HG03060 (cell line): ENCODE measurements at regions not wholly inside any gene's neighbourhood (a gene's known extent, or its start where the extent isn't known, plus 50 kb on each side); places are given as distances from the start of the nearest gene placed in this dataset.

Experiments used
- ATAC-seq: cut with Tn5 transposase; IDR thresholded peaks from one replicate; pipeline ENCODE4 v1.9.1; 2021; ENCODE audit warnings: low read depth, moderate number of reproducible peaks; ENCODE audit not compliant: unreplicated experiment

GRCh38 chr2:145875016-145875415 is 1355.1 kb upstream of the ZEB2 start:
- no peak for ATAC-seq

DNA sequence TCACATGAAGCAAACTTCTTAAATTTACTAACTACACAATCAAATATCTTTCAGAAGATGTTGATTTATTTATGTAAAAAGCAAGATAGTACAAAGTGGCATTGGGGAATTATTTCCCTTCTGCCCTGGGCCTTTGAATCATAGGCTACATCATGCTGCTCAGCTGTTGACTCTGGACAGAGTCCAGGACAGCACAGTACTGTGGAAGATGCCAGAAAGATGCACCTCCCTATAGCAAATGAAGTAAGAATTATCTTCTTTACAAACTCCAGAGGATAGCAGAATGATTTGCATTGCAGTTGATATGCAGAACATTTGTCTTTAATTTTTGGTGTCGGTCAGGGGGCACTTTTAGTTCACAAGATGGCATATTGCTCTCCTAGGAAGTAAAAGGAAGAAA is 1354.5 kb upstream of the ZEB2 start:
- no peak for ATAC-seq

DNA sequence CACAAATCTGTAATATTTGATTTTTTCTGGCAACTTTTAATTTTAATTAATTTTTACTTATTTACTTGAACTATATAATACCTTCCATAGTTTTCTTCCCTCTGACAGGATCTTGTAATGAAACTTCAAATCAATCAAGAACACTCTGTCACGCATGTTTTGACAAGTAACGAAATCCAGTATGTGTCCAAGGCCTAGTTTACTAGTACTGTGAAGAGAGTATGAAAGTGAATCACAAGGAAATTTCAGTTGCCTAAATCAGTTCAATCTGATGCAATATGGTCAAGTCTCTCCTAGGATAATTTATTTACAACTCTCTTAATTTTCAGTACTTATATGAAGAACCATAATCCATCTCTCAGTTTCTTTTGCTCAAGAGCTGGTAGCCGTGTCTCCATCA is 1344.6 kb upstream of the ZEB2 start:
- ATAC-seq = no peak

DNA sequence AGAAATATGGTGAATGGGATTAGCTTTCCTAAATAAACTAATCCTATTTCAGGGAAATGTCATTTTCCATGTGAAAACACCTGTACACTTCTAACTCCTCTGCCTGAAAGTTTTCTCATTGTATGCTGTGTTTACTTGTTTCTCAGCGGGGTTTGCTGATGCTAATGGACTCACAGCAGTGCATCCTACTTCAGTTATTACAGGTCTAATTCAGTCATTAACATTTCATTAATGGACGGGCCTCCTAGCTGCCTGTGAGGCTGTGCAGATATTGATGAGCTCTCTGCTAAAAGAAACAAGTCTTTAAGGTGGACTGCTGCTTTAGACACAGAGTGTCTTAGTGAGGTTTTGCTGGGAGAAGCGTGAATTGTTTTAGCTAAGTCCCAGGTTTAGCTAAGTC is 1342.0 kb upstream of the ZEB2 start:
- ATAC-seq = no peak

GRCh38 chr2:145860083-145860482 is 1340.2 kb upstream of the ZEB2 start:
- ATAC-seq = no peak

DNA sequence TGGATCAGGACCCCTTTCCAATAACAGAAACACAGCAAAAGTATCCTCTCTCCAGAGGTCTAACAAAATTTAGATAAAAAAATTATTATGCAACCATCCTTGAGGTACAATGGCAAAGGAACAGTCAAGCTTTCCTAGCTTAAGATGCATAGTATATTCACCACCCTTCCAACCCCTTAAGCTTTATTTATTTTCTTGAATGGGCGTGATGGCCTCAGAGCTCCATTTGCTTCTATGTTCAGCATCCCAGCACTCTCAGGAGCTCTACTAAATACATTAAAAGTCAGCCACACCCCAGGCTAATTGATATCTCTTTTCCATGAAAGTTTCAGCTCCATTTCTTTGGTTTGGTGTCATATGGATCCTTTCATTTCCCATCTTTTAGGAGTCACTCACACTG is 1335.2 kb upstream of the ZEB2 start:
- ATAC-seq = no peak

- no peak for ATAC-seq
These were observed 1334.3 kb upstream of the ZEB2 start for GRCh38 chr2:145854039-145854755.

GRCh38 chr2:145851730-145852129 is 1331.8 kb upstream of the ZEB2 start:
- no peak for ATAC-seq

DNA sequence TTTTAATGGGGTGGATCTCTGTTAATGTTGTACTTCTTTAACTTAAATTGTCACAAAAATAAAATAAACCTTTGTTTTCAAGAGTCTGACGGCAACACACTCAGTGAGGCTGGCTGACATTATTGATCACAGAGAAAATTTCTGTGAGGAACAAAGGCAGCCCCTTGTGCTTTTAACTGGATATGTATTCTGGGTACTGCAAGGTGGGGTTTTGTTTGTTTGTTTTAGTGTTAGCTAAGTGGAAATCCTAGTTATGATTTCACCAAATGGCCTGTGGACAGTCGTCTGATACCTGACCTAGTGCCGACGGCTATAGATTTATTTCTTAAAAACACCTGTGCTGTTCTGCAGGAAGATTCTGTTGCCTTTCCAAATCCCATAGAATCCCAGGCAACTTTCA is 1329.5 kb upstream of the ZEB2 start:
- no peak for ATAC-seq

DNA sequence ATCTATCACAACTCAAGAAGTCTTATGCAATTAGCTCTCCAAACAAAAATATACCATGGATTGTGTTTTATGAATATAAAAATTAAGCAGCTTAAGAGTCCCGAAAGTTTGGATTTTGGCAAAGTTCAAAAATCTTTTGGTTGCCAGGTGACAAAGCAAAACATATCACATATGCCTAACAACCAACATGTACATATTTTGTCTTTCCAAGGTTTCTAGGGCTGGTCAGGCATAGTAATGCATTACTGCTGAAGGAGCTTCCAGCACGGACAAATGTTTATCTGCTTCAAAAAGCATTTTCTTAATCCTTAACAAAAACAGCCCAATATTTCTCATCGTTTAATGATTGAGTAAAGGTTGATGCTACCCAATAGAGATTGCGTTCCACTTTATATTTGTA is 1327.1 kb upstream of the ZEB2 start:
- no peak for ATAC-seq

GRCh38 chr2:145845923-145846322 is 1326.0 kb upstream of the ZEB2 start:
- ATAC-seq = no peak

- ATAC-seq = no peak
These were observed 1325.4 kb upstream of the ZEB2 start for GRCh38 chr2:145845207-145845894.

DNA sequence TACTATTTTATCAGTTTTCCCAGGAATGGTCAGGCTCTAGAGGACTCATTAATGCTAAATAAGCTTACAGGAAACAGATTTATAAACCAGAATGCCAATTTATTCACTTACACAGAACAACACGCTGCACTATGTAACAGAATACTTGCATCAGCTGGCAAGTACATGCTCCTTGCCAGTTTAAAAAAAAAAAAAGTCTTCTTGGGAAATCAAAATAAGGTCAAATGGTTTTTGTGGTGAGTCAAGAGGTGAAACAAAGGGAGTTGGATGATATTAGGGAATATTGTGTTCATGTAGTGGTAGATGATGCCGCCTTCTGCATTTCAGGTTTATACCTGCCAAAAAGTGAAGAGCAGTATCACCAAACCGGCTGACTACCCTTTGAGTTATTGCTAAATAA is 1322.1 kb upstream of the ZEB2 start:
- ATAC-seq = no peak

DNA sequence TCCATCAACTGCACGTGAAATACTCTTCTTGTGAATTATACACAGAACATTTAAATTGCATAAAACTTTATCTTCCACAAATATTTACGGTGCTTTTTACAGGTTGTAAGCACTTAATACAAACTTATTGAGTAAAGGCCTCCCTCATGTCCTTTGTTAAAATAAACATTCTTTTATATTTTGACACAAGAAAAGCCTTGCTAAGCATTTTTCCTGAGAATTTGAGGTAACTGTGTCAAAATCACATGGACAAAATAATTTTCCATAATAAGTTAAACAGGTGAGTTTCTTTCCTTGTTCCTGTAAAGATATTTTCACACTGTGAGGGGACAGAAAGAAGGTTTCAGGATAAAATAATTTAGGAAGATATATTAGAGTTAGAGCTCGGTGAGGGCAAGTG is 1317.1 kb upstream of the ZEB2 start:
- ATAC-seq = no peak

DNA sequence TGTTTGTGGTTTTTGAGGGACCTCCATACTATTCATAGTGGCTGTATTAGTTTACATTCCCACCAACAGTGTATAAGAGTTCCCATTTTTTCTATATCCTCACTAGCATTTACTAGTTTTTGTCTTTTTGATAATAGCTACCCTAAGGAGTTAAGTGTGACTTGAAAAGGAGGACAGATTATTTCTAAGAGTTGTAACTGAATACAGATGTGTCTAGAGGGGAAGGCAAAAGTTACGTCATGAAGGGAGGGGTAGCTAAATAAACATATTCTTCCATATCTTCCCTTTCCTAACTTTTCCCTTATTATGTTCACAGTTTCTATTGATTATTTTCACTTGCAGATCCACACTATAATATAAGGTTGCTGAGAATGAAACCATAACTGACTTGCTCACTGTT is 1315.7 kb upstream of the ZEB2 start:
- ATAC-seq = no peak

- ATAC-seq = no peak
These were observed 1312.8 kb upstream of the ZEB2 start for GRCh38 chr2:145832681-145833080.

DNA sequence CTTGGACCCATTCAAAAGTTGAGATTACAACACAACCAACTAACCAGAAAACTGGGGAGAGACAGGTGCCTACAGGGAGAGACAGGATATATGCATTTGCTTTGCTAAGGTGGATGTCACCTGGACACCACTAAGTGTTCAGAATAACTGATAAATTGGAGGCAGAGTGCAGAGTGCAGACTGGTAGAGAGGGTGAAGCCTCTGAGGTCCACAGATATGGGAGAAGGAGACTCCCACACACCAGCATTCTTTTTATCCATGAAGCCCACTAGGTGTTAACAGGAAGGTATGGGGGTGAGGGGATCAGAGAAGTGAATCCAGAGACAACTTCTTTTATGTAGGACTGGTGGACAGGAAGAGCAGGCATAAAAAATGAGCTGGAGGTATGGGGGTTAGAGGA is 1310.0 kb upstream of the ZEB2 start:
- ATAC-seq = no peak

GRCh38 chr2:145827235-145827634 is 1307.3 kb upstream of the ZEB2 start:
- no peak for ATAC-seq

- ATAC-seq = no peak
These were observed 1304.5 kb upstream of the ZEB2 start for GRCh38 chr2:145824384-145824783.

DNA sequence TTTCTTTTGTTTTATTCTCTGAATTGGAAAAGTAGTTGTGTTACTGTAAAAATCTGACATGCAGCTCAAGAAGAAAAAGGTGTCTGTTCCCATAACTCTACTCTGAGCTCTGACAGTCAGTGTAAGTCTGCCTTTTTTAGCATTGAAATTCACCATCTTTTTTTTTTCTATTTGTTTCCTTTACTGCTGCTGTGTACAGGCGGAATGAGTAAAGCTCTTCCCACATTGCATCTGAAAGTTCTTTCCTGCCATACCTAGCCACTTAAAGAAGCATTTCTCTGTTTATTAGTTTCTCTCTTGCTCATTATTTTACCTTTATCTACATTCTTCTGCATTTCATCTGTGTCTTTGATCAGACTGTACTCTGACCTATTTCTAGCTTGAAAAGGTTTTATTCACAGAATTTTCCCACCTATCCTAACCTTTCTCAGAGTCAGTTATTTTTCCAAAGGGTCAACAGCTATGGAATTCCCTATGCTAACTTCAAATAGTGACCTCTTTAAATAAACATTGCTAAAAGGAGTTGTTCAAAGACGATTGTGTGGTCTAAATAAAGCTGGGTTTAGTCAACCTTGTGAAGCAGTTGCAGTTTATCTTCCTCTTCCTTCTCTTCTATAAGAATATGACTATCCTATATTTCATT is 1303.1 kb upstream of the ZEB2 start:
- ATAC-seq = no peak

DNA sequence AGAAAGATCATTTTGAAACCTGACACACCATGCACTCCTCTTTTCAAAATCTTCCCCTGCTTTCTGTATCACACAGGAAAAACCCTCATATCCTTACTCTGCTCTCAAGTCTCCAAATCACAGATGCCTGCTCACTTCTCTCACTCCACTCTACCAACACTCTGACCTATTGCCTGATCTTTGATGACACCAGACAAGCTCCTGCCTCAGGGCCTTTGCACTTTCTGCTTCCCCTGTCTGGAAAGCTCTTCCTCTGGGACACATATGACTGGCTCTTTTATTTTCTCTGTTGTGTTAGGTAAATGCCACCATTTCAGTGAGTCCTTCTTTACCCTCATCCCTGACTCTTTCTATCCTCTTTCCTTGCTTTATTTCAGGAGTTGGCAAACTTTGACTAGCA is 1300.7 kb upstream of the ZEB2 start:
- no peak for ATAC-seq
